BE2C (cell line): ENCODE measurements at regions not wholly inside any gene's neighbourhood (a gene's known extent, or its start where the extent isn't known, plus 50 kb on each side); places are given as distances from the start of the nearest gene placed in this dataset.
A peak's percentile ranks its signal among the peaks of the same experiment; 100 is the strongest.

Experiments
- DNase-seq: peaks from one replicate; pipeline ENCODE4 v3.0.0-alpha.2; 2020
- H3K27me3 ChIP-seq: fragments of 250-450 bp; sonication (Bioruptor Pico); 2 replicates; pipeline ENCODE4 v1.5.1; 2020; ENCODE audit warnings: mild to moderate bottlenecking
- H3K36me3 ChIP-seq: fragments of 250-450 bp; sonication (Bioruptor Pico); 2 replicates; pipeline ENCODE4 v1.5.1; 2020; ENCODE audit warnings: mild to moderate bottlenecking
- H3K4me1 ChIP-seq: fragments of 250-450 bp; sonication (Bioruptor Pico); 2 replicates; pipeline ENCODE4 v1.5.1; 2020
- H3K4me3 ChIP-seq: 2 replicates; pipeline ENCODE4 v1.5.1; 2011; ENCODE audit warnings: low read depth, low read length
- H3K9me3 ChIP-seq: fragments of 250-450 bp; sonication (Bioruptor Pico); 2 replicates; pipeline ENCODE4 v1.5.1; 2020
- TF ChIP-seq, protein P1 (sequence below): IDR thresholded peaks from 2 replicates; pipeline ENCODE4 v1.5.1; 2012; ENCODE audit warnings: mild to moderate bottlenecking, low read depth, low read length

GRCh38 chr13:30847650-30848307 is 58.3 kb upstream of the MEDAG start:
- Histone ChIP-seq H3K4me1 (peaks cover 4% of the 10 kb centered on the region), H3K36me3 (no peaks in the 10 kb centered on the region), H3K27me3 (no peaks in the 10 kb centered on the region), H3K4me3 (peak overlapping the region; percentile 31), H3K9me3 (no peaks in the 10 kb centered on the region)
- DNase-seq: no peak
- TF ChIP-seq, protein P1, sequence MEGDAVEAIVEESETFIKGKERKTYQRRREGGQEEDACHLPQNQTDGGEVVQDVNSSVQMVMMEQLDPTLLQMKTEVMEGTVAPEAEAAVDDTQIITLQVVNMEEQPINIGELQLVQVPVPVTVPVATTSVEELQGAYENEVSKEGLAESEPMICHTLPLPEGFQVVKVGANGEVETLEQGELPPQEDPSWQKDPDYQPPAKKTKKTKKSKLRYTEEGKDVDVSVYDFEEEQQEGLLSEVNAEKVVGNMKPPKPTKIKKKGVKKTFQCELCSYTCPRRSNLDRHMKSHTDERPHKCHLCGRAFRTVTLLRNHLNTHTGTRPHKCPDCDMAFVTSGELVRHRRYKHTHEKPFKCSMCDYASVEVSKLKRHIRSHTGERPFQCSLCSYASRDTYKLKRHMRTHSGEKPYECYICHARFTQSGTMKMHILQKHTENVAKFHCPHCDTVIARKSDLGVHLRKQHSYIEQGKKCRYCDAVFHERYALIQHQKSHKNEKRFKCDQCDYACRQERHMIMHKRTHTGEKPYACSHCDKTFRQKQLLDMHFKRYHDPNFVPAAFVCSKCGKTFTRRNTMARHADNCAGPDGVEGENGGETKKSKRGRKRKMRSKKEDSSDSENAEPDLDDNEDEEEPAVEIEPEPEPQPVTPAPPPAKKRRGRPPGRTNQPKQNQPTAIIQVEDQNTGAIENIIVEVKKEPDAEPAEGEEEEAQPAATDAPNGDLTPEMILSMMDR: no peak

DNA sequence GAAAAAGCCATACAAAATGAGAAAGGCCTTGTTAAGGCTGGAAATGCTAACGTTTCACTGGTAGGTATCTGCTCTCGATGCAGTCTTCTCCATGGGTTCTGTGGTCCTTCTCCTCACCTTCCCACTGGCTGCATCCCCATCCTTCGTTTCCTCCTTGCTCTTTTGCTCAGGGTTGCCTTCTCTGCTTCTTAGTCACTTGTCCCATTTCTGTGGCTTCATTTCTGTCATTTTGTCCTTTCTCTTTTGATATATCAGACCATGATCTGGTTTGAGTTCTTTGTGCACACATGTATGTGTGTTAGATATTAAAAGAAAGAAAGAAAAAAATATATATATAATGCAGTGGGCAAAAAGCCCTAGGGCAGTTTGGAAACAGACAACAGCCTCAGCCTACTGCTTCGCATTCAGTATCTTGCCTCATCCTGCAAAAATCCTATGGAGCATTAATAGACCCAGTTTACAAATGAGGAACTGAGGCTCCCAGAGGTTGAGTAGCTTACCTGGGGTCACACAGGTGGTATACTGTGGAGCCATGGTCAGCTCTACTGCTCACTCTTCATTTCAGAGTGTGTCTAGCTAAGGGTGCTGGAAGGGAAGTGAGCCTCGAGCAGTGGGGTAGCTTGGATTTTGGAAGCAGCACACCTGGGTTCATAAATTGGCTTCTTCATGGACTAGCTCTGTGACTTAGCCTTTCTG is 57.6 kb upstream of the MEDAG start:
- Histone ChIP-seq H3K27me3 (no peaks in the 10 kb centered on the region), H3K36me3 (no peaks in the 10 kb centered on the region), H3K4me1 (peaks cover 4% of the 10 kb centered on the region), H3K9me3 (no peaks in the 10 kb centered on the region), H3K4me3 (peak overlapping the region; percentile 31)
- no peak for DNase-seq
- TF ChIP-seq, protein P1: no peak

- H3K27me3 ChIP-seq: no peaks in the 10 kb centered on the region
Measured at GRCh38 chr13:30849611-30850010, 56.5 kb upstream of the MEDAG start.

GRCh38 chr13:30850204-30850866 is 55.7 kb upstream of the MEDAG start:
- Histone ChIP-seq H3K4me3 (no peak overlapping the region), H3K4me1 (peaks cover 4% of the 10 kb centered on the region), H3K9me3 (no peaks in the 10 kb centered on the region), H3K27me3 (no peaks in the 10 kb centered on the region), H3K36me3 (no peaks in the 10 kb centered on the region)
- TF ChIP-seq, protein P1: no peak
- DNase-seq: no peak

More at GRCh38 chr13:30849611-30850010, 56.5 kb upstream of the MEDAG start:
- H3K4me3 ChIP-seq: no peak overlapping the region
- H3K4me1 ChIP-seq: peaks cover 4% of the 10 kb centered on the region
- no peaks in the 10 kb centered on the region for H3K9me3 ChIP-seq
- DNase-seq: no peak
- H3K36me3 ChIP-seq: no peaks in the 10 kb centered on the region
- TF ChIP-seq, protein P1: no peak

- DNase-seq: no peak
- Histone ChIP-seq H3K4me3 (no peak overlapping the region), H3K36me3 (no peaks in the 10 kb centered on the region), H3K27me3 (no peaks in the 10 kb centered on the region), H3K4me1 (peaks cover 4% of the 10 kb centered on the region), H3K9me3 (no peaks in the 10 kb centered on the region)
- TF ChIP-seq, protein P1: no peak
Measured at GRCh38 chr13:30850867-30851211, 55.2 kb upstream of the MEDAG start.

GRCh38 chr13:30851697-30852096 is 54.4 kb upstream of the MEDAG start:
- Histone ChIP-seq H3K36me3 (no peaks in the 10 kb centered on the region), H3K4me3 (no peak overlapping the region), H3K27me3 (no peaks in the 10 kb centered on the region), H3K9me3 (no peaks in the 10 kb centered on the region), H3K4me1 (peaks cover 4% of the 10 kb centered on the region)
- no peak for DNase-seq
- TF ChIP-seq, protein P1: no peak
